Stomach (tissue), 4 donors: ENCODE measurements at regions not wholly inside any gene's neighbourhood (a gene's known extent, or its start where the extent isn't known, plus 50 kb on each side); places are given as distances from the start of the nearest gene placed in this dataset.

Source experiments
- CTCF ChIP-seq, 7 experiments: fragments of 450-650 bp in 4 of 7; fragments of 200-600 bp in 3 of 7; sonication (generic) in 3 of 7; IDR thresholded peaks; one replicate each; pipeline ENCODE4 v1.5.1; 2016 to 2019; ENCODE audit warnings: antibody characterized with exemption in 7 of 7, control low read depth in 2 of 7, mild to moderate bottlenecking in 1 of 7
- POLR2AphosphoS5 ChIP-seq, 3 donors: sonication (generic); formaldehyde crosslinking; IDR thresholded peaks; one replicate each; pipeline ENCODE4 v1.6.1; 2016; ENCODE audit warnings: antibody characterized with exemption in 3 of 3

- no peak for TF ChIP-seq CTCF (IDR thresholded peaks at IDR 0.05)
- no peak for TF ChIP-seq POLR2AphosphoS5 (IDR thresholded peaks at IDR 0.05)
Observed at GRCh38 chr3:147305533-147306250, 100.7 kb downstream of the ZIC4 start.
